HPDE6-E6E7 (cell line): ENCODE measurements at regions not wholly inside any gene's neighbourhood (a gene's known extent, or its start where the extent isn't known, plus 50 kb on each side); places are given as distances from the start of the nearest gene placed in this dataset.

Experiments
- DNase-seq: peaks from one replicate; pipeline ENCODE4 v3.0.0; 2011; ENCODE audit warnings: missing footprints; ENCODE audit errors: extremely low spot score

GRCh38 chrX:45322382-45322781, 121.7 kb upstream of the DIPK2B start:
- DNase-seq: peak; percentile 39

- DNase-seq: no peak
Measured at GRCh38 chrX:45320191-45320590, 119.5 kb upstream of the DIPK2B start.

GRCh38 chrX:45309801-45310200, 109.1 kb upstream of the DIPK2B start:
- DNase-seq: no peak

GRCh38 chrX:45309096-45309495, 108.4 kb upstream of the DIPK2B start:
- no peak for DNase-seq

GRCh38 chrX:45306794-45307193, 106.1 kb upstream of the DIPK2B start:
- no peak for DNase-seq

- no peak for DNase-seq
Measured at GRCh38 chrX:45300638-45301037, 100.0 kb upstream of the DIPK2B start.

GRCh38 chrX:45295259-45295986, 94.7 kb upstream of the DIPK2B start:
- no peak for DNase-seq

- no peak for DNase-seq
Measured at GRCh38 chrX:45274576-45274975, 73.9 kb upstream of the DIPK2B start.

GRCh38 chrX:45267007-45267406, 66.3 kb upstream of the DIPK2B start:
- no peak for DNase-seq

- DNase-seq: no peak
Measured at GRCh38 chrX:45266456-45266855, 65.8 kb upstream of the DIPK2B start.

GRCh38 chrX:45264865-45265264, 64.2 kb upstream of the DIPK2B start:
- no peak for DNase-seq

GRCh38 chrX:45261471-45261870, 60.8 kb upstream of the DIPK2B start:
- no peak for DNase-seq

GRCh38 chrX:45261005-45261404, 60.3 kb upstream of the DIPK2B start:
- no peak for DNase-seq

- no peak for DNase-seq
Measured at GRCh38 chrX:45258731-45259402, 58.2 kb upstream of the DIPK2B start.
